HepG2 (cell line): ENCODE measurements at regions not wholly inside any gene's neighbourhood (a gene's known extent, or its start where the extent isn't known, plus 50 kb on each side); places are given as distances from the start of the nearest gene placed in this dataset.

ENCODE experiments used
- ATAC-seq: fragments of 200-7000 bp; cut with Tn5 transposase; 3 replicates; pipeline ENCODE4 v1.9.1; 2020; ENCODE audit warnings: mild to moderate bottlenecking, moderate library complexity
- BruUV-seq: library from RNA; stranded (reverse); fragments of 400-500 nt; replicated peaks from 2 replicates; lab custom pipeline; 2021; lab: Mats Ljungman, UMichigan
- CTCF ChIA-PET: fragments of 300-600 bp; formaldehyde crosslinking; extraction: SDS; loops from one replicate; lab custom pipeline; 2021; ENCODE audit warnings: low total read pairs, inconsistent platforms, low intra/inter-chr PET ratio; lab: Yijun Ruan, JAX
- POLR2A ChIA-PET: fragments of 350-600 bp; sonication (Branson Sonifier 250); formaldehyde crosslinking; loops from one replicate; lab custom pipeline; 2020; ENCODE audit warnings: antibody characterized with exemption, inconsistent platforms; lab: Yijun Ruan, JAX
- DNase-seq: peaks from one replicate; pipeline ENCODE4 v3.0.0-alpha.2; 2015; ENCODE audit warnings: low spot score
- FAIRE-seq: peaks from 3 replicates; lab custom pipeline; 2011; peaks lifted over from hg19 to GRCh38; lab: Jason Lieb, UNC
- H2AFZ ChIP-seq: one replicate; pipeline ENCODE4 v1.6.1; 2011; ENCODE audit warnings: low read length, inconsistent platforms
- H3K27ac ChIP-seq: fragments of 300-600 bp; 3 replicates; pipeline ENCODE4 v1.8.0; 2011; ENCODE audit warnings: mixed run types, mild to moderate bottlenecking, mixed read lengths, low read length, inconsistent platforms; ENCODE audit not compliant: insufficient read depth; ENCODE audit errors: extremely low read length
- H3K27me3 ChIP-seq, 2 experiments: fragments of 200-600 bp in 1 of 2; 2 replicates in 1 of 2; 3 replicates in 1 of 2; pipeline versions ENCODE4 v1.6.0 to v1.8.0; 2011; ENCODE audit warnings: low read length in 2 of 2, mild to moderate bottlenecking in 2 of 2, moderate library complexity in 2 of 2, inconsistent platforms in 1 of 2; ENCODE audit not compliant: insufficient read depth in 2 of 2, control insufficient read depth in 1 of 2
- H3K36me3 ChIP-seq, 2 experiments: fragments of 200-600 bp in 1 of 2; replicated peaks in 1 of 2; 2 replicates in 1 of 2; 3 replicates in 1 of 2; pipeline versions ENCODE4 v1.5.1 to v1.8.0; 2011; ENCODE audit warnings: low read length in 2 of 2, inconsistent platforms in 1 of 2; ENCODE audit not compliant: insufficient read depth in 2 of 2, control insufficient read depth in 1 of 2
- H3K4me1 ChIP-seq: 2 replicates; pipeline ENCODE4 v1.5.1; 2012; ENCODE audit warnings: low read length, inconsistent platforms; ENCODE audit not compliant: insufficient read depth
- H3K4me2 ChIP-seq: 2 replicates; pipeline ENCODE4 v1.6.0; 2011; ENCODE audit warnings: low read depth, low read length, inconsistent platforms
- H3K4me3 ChIP-seq, 3 experiments: fragments of 200-600 bp in 1 of 3; sonication (generic), shearing (Covaris generic) in 1 of 3; replicated peaks in 1 of 3; 2 replicates each; pipeline ENCODE4 v1.5.1; 2011 to 2016; ENCODE audit warnings: low read length in 3 of 3, inconsistent platforms in 2 of 3, low read depth in 2 of 3, mild to moderate bottlenecking in 2 of 3, control low read depth in 1 of 3, mixed read lengths in 1 of 3; ENCODE audit not compliant: insufficient read depth in 1 of 3
- H3K79me2 ChIP-seq: one replicate; pipeline ENCODE4 v1.6.1; 2011; ENCODE audit warnings: low read length, inconsistent platforms; ENCODE audit not compliant: insufficient read depth
- H3K9ac ChIP-seq: 2 replicates; pipeline ENCODE4 v1.6.0; 2011; ENCODE audit warnings: mild to moderate bottlenecking, low read depth, low read length, inconsistent platforms; ENCODE audit not compliant: insufficient read depth
- H3K9me3 ChIP-seq: 2 replicates; pipeline ENCODE4 v1.5.1; 2012; ENCODE audit warnings: mild to moderate bottlenecking, low read length
- H4K20me1 ChIP-seq: 2 replicates; pipeline ENCODE4 v1.6.0; 2011; ENCODE audit warnings: inconsistent platforms, mild to moderate bottlenecking, low read length, moderate library complexity; ENCODE audit not compliant: insufficient read depth
- CEBPG ChIP-seq: IDR thresholded peaks from 2 replicates; pipeline ENCODE4 v1.6.1; 2016
- CHCHD3 ChIP-seq: sonication (generic); formaldehyde crosslinking; IDR thresholded peaks from 2 replicates; pipeline ENCODE4 v1.8.0; 2022; ENCODE audit warnings: mild to moderate bottlenecking, missing genetic modification reagents, moderate library complexity
- CHD2 ChIP-seq: IDR thresholded peaks from 2 replicates; pipeline ENCODE4 v1.6.1; 2011; ENCODE audit warnings: low read depth, low read length, improper control_type of control experiment
- GABPB1 ChIP-seq: IDR thresholded peaks from 2 replicates; pipeline ENCODE4 v1.6.1; 2016; ENCODE audit warnings: mild to moderate bottlenecking, missing genetic modification reagents, moderate library complexity, missing compliant biosample characterization
- RORA ChIP-seq: sonication (generic); formaldehyde crosslinking; IDR thresholded peaks from 2 replicates; pipeline ENCODE4 v1.5.0; 2020; ENCODE audit warnings: mild to moderate bottlenecking, missing genetic modification reagents, moderate library complexity
- TBP ChIP-seq: sonication (generic); formaldehyde crosslinking; IDR thresholded peaks from 2 replicates; pipeline ENCODE4 v1.5.0; 2020; ENCODE audit warnings: missing genetic modification reagents
- ZNF629 ChIP-seq: sonication (generic); formaldehyde crosslinking; conservative IDR thresholded peaks from 2 replicates; pipeline ENCODE4 v1.5.0; 2020; ENCODE audit warnings: missing genetic modification reagents
- WGBS: methylation state at CpG from one replicate; pipeline ENCODE4 v1.1.6; 2017; ENCODE audit warnings: low lambda C conversion rate; 5-methylcytosine and 5-hydroxymethylcytosine counted together
- in situ Hi-C: cut with HindIII; loops from 2 replicates; pipeline ENCODE4 v1.10.0; 2017; ENCODE audit warnings: low pct_unique_long_range_greater_than_20kb; ENCODE audit not compliant: extremely low pct_ligation_motif_present
- intact Hi-C: fragments of 100-400 bp; cut with micrococcal nuclease; formaldehyde crosslinking; loops from one replicate; pipeline ENCODE4 v1.10.0; 2022; ENCODE audit not compliant: unreplicated experiment

DNA sequence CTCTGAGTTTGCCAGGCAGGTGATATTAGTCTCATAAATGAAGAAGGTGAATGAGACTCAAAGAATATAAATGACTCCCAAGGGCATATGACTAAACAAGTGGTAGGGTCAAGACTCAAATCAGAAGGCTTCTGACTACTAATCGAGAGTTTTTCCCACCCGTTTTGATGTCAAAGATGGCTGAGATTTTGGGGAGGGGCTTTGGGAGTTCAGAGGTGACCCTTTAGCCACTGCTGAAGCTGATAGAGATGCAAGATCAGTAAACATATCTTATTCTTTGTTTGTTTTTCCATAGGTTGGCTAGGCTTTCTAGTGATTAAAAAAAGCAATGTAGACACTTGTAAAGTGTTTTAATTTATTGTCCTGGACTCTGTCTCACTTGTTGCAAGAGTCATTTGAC is 239.6 kb upstream of the PLEKHG7 start:
- no peak overlapping the region for H3K4me3 ChIP-seq
- H3K9me3 ChIP-seq: no peaks in the 10 kb centered on the region
- ChIA-PET POLR2A (no interaction called here), CTCF (no interaction called here)
- peaks cover 5% of the 10 kb centered on the region; the same call in 1 of the 2 replicates for H3K4me1 ChIP-seq
- FAIRE-seq: no peak
- intact Hi-C loops (no loop called here), in situ Hi-C loops (no loop called here)
- H3K9ac ChIP-seq: no peak overlapping the region
- no peak for ATAC-seq
- no peak overlapping the region for H3K4me2 ChIP-seq
- no peak overlapping the region for H3K27ac ChIP-seq
- H3K36me3 ChIP-seq: no peaks in the 10 kb centered on the region
- WGBS: 17% methylated on average over 2 of the region's 2 CpGs
- H3K79me2 ChIP-seq: no peaks in the 10 kb centered on the region
- no peaks in the 10 kb centered on the region for H3K27me3 ChIP-seq
- H4K20me1 ChIP-seq: no peaks in the 10 kb centered on the region
- no peak for DNase-seq
- TF ChIP-seq CHCHD3 (CRISPR knock-in tag) (no peak), TBP (no peak), GABPB1 (no peak), ZNF629 (CRISPR knock-in tag) (no peak), CEBPG (CRISPR knock-in tag) (no peak)
- no peak overlapping the region for H2AFZ ChIP-seq
- no TSS peak for BruUV-seq

DNA sequence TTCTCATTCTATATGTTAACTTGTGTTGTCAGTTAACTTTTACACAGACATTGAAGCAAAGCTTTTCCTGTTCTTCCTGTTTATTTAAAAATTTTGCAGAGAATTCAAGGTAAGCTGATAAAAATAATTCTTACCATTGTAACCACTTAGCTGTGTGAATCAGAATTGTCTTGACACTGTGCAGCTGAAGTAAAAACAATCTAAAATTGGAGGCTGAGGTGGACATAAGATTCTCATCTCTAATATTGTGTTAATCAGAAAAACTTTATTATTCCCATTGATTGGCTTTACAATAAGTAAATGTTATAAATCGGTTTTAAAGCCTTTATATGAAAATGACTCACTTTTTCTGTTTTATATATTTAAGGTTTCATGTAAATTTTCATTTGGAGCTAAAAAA is 240.3 kb upstream of the PLEKHG7 start:
- no peak overlapping the region for H3K4me2 ChIP-seq
- no peak overlapping the region for H2AFZ ChIP-seq
- no peaks in the 10 kb centered on the region for H4K20me1 ChIP-seq
- H3K79me2 ChIP-seq: no peaks in the 10 kb centered on the region
- DNase-seq (no peak), FAIRE-seq (no peak), ATAC-seq (no peak)
- ChIA-PET POLR2A (no interaction called here), CTCF (no interaction called here)
- no peak overlapping the region for H3K27ac ChIP-seq
- no peaks in the 10 kb centered on the region for H3K36me3 ChIP-seq
- intact Hi-C loops: no loop called here
- TF ChIP-seq RORA (no peak), CHD2 (no peak)
- no TSS peak for BruUV-seq
- no peaks in the 10 kb centered on the region for H3K27me3 ChIP-seq
- 7% methylated on average over 1 of the region's 1 CpG for WGBS
- peaks cover 5% of the 10 kb centered on the region; the same call in 1 of the 2 replicates for H3K4me1 ChIP-seq
- H3K9me3 ChIP-seq: no peaks in the 10 kb centered on the region
- in situ Hi-C loops: no loop called here
- no peak overlapping the region for H3K9ac ChIP-seq
- H3K4me3 ChIP-seq: no peak overlapping the region
